H9 (cell line): ENCODE measurements at regions not wholly inside any gene's neighbourhood (a gene's known extent, or its start where the extent isn't known, plus 50 kb on each side); places are given as distances from the start of the nearest gene placed in this dataset.

Source experiments
- DNase-seq: peaks from one replicate; pipeline ENCODE4 v3.0.0-alpha.2; 2017
- H2AFZ ChIP-seq: one replicate; pipeline ENCODE4 v1.6.1; 2013; ENCODE audit warnings: mild to moderate bottlenecking, low read length, control low read depth, moderate library complexity
- H2AK5ac ChIP-seq: 2 replicates; pipeline ENCODE4 v1.6.1; 2013; ENCODE audit warnings: low read length, control low read depth, mixed read lengths; ENCODE audit not compliant: insufficient read length
- H2BK120ac ChIP-seq: one replicate; pipeline ENCODE4 v1.6.1; 2013; ENCODE audit warnings: low read depth, mild to moderate bottlenecking, low read length, control low read depth, inconsistent platforms; ENCODE audit not compliant: poor library complexity, severe bottlenecking
- H2BK12ac ChIP-seq: 2 replicates; pipeline ENCODE4 v1.6.1; 2013; ENCODE audit warnings: low read length, control low read depth, mixed read lengths, low read depth; ENCODE audit not compliant: insufficient read length
- H2BK15ac ChIP-seq: 2 replicates; pipeline ENCODE4 v1.6.1; 2013; ENCODE audit warnings: low read depth, low read length, control low read depth
- H2BK20ac ChIP-seq: one replicate; pipeline ENCODE4 v1.6.1; 2013; ENCODE audit warnings: low read depth, mild to moderate bottlenecking, low read length, control low read depth, inconsistent platforms; ENCODE audit not compliant: poor library complexity, severe bottlenecking
- H2BK5ac ChIP-seq: 2 replicates; pipeline ENCODE4 v1.6.1; 2013; ENCODE audit warnings: low read length, control low read depth, mixed read lengths; ENCODE audit not compliant: insufficient read length
- H3K14ac ChIP-seq: 2 replicates; pipeline ENCODE4 v1.6.1; 2013; ENCODE audit warnings: low read length, control low read depth; ENCODE audit not compliant: insufficient read depth
- H3K18ac ChIP-seq: 2 replicates; pipeline ENCODE4 v1.6.1; 2013; ENCODE audit warnings: low read depth, mild to moderate bottlenecking, mixed read lengths, low read length, control low read depth; ENCODE audit not compliant: insufficient read length
- H3K23ac ChIP-seq: 2 replicates; pipeline ENCODE4 v1.6.1; 2013; ENCODE audit warnings: low read length, control low read depth, mixed read lengths, low read depth; ENCODE audit not compliant: insufficient read length
- H3K23me2 ChIP-seq: 2 replicates; pipeline ENCODE4 v1.6.1; 2013; ENCODE audit warnings: low read depth, mild to moderate bottlenecking, mixed read lengths, low read length, control low read depth; ENCODE audit not compliant: insufficient read length, poor library complexity, severe bottlenecking
- H3K27ac ChIP-seq: 2 replicates; pipeline ENCODE4 v1.5.1; 2013; ENCODE audit warnings: low read length, control low read depth, mixed read lengths, low read depth; ENCODE audit not compliant: insufficient read length
- H3K27me3 ChIP-seq: 2 replicates; pipeline ENCODE4 v1.6.1; 2013; ENCODE audit warnings: low read length, control low read depth, inconsistent platforms; ENCODE audit not compliant: insufficient read depth
- H3K4ac ChIP-seq: 2 replicates; pipeline ENCODE4 v1.6.1; 2013; ENCODE audit warnings: low read depth, mild to moderate bottlenecking, control low read depth, inconsistent platforms, low read length, moderate library complexity
- H3K4me1 ChIP-seq: 2 replicates; pipeline ENCODE4 v1.6.1; 2013; ENCODE audit warnings: low read length, control low read depth, inconsistent platforms; ENCODE audit not compliant: insufficient read depth
- H3K4me2 ChIP-seq: 2 replicates; pipeline ENCODE4 v1.6.1; 2013; ENCODE audit warnings: low read length, control low read depth, mixed read lengths; ENCODE audit not compliant: insufficient read length, insufficient read depth
- H3K56ac ChIP-seq: 2 replicates; pipeline ENCODE4 v1.6.1; 2013; ENCODE audit warnings: low read depth, mild to moderate bottlenecking, mixed read lengths, low read length, control low read depth; ENCODE audit not compliant: insufficient read length
- H3K79me1 ChIP-seq: 2 replicates; pipeline ENCODE4 v1.6.1; 2013; ENCODE audit warnings: low read depth, mild to moderate bottlenecking, moderate library complexity, low read length, control low read depth, inconsistent platforms; ENCODE audit not compliant: insufficient read depth, poor library complexity, severe bottlenecking
- H3K79me2 ChIP-seq: 2 replicates; pipeline ENCODE4 v1.6.1; 2013; ENCODE audit warnings: low read length, control low read depth, inconsistent platforms; ENCODE audit not compliant: insufficient read depth
- H3K9ac ChIP-seq: 2 replicates; pipeline ENCODE4 v1.6.1; 2013; ENCODE audit warnings: low read length, control low read depth, mixed read lengths; ENCODE audit not compliant: insufficient read length; ENCODE audit errors: extremely low read depth
- H3K9me3 ChIP-seq: one replicate; pipeline ENCODE4 v1.6.1; 2013; ENCODE audit warnings: low read depth, low read length, inconsistent platforms; ENCODE audit not compliant: control insufficient read depth
- H3T11ph ChIP-seq: one replicate; pipeline ENCODE4 v1.6.1; 2013; ENCODE audit warnings: mild to moderate bottlenecking, low read length, control low read depth, inconsistent platforms
- H4K20me1 ChIP-seq: one replicate; pipeline ENCODE4 v1.6.1; 2013; ENCODE audit not compliant: control insufficient read depth, insufficient read length, insufficient read depth
- H4K5ac ChIP-seq: 2 replicates; pipeline ENCODE4 v1.6.1; 2013; ENCODE audit warnings: low read depth, mild to moderate bottlenecking, mixed read lengths, low read length, control low read depth; ENCODE audit not compliant: insufficient read length
- H4K8ac ChIP-seq: replicated peaks from 2 replicates; pipeline ENCODE4 v1.6.1; 2013; ENCODE audit warnings: low read length, control low read depth, mixed read lengths, low read depth; ENCODE audit not compliant: insufficient read length
- H4K91ac ChIP-seq: 2 replicates; pipeline ENCODE4 v1.6.1; 2013; ENCODE audit warnings: low read depth, mild to moderate bottlenecking, moderate library complexity, mixed read lengths, low read length, control low read depth; ENCODE audit not compliant: insufficient read length
- H3K27ac Mint-ChIP-seq, 3 experiments: 2 replicates in 2 of 3; 3 replicates in 1 of 3; pipeline ENCODE4 v1.8.0; 2020 to 2021; ENCODE audit warnings: mixed read lengths in 3 of 3, mild to moderate bottlenecking in 1 of 3, moderate library complexity in 1 of 3
- H3K27me3 Mint-ChIP-seq: 2 replicates; pipeline ENCODE4 v1.8.0; 2021; ENCODE audit warnings: low read depth, mild to moderate bottlenecking, moderate library complexity, mixed read lengths
- H3K36me3 Mint-ChIP-seq, 3 experiments: 2 replicates in 2 of 3; 3 replicates in 1 of 3; pipeline ENCODE4 v1.8.0; 2020 to 2021; ENCODE audit warnings: low read depth in 3 of 3, mixed read lengths in 3 of 3; ENCODE audit not compliant: insufficient read depth in 1 of 3
- H3K4me1 Mint-ChIP-seq, 2 experiments: 2 replicates each; pipeline ENCODE4 v1.8.0; 2020; ENCODE audit warnings: mixed read lengths in 2 of 2
- H3K4me3 Mint-ChIP-seq, 2 experiments: 2 replicates in 1 of 2; 3 replicates in 1 of 2; pipeline ENCODE4 v1.8.0; 2020 to 2021; ENCODE audit warnings: mild to moderate bottlenecking in 2 of 2, mixed read lengths in 2 of 2, moderate library complexity in 1 of 2
- H3K9me3 Mint-ChIP-seq, 2 experiments: 2 replicates in 1 of 2; 3 replicates in 1 of 2; pipeline ENCODE4 v1.8.0; 2020; ENCODE audit warnings: mild to moderate bottlenecking in 2 of 2, mixed read lengths in 2 of 2, moderate library complexity in 1 of 2
- WGBS: extraction: QIAGEN DNeasy Blood & Tissue Kit; methylation state at CpG from one replicate; pipeline ENCODE4 v1.1.7; 2013; ENCODE audit warnings: missing lambda C conversion rate, low lambda C conversion rate, mixed read lengths; ENCODE audit not compliant: insufficient read length; ENCODE audit errors: extremely low coverage; 5-methylcytosine and 5-hydroxymethylcytosine counted together
- TF ChIP-seq, protein P1 (sequence below): fragments of 200-600 bp; sonication (generic); conservative IDR thresholded peaks from 3 replicates; pipeline ENCODE4 v1.8.0; 2021; ENCODE audit warnings: antibody characterized with exemption, mild to moderate bottlenecking

DNA sequence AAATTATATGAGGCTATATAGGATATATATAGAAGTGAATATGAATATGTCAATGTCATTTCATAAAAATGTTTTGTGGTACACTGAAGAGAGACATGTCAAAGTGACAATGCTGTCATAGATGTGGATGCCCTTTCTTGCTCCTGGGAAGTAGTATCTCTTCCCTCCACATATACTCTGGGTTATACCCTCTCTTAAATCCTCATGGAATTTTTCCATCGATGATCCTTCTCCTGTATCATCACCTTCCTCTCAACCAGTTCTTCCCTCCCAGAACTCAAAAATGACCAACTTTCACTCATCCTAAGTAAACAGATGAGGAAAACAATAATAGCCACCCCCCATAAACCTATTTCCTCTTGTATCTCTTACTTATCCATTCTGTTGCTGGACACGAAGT is 351.5 kb downstream of the USP25 start:
- no peak overlapping the region for H3K4me2 ChIP-seq
- no peak overlapping the region for H3K14ac ChIP-seq
- no peaks in the 10 kb centered on the region for H3K27me3 ChIP-seq
- H4K91ac ChIP-seq = no peak overlapping the region
- Mint-ChIP-seq H3K4me3 (no peak overlapping the region), H3K27me3 (no peaks in the 10 kb centered on the region), H3K27ac (no peak overlapping the region), H3K4me1 (no peaks in the 10 kb centered on the region), H3K9me3 (no peaks in the 10 kb centered on the region), H3K36me3 (no peaks in the 10 kb centered on the region)
- no peak overlapping the region for H4K5ac ChIP-seq
- H4K20me1 ChIP-seq = no peaks in the 10 kb centered on the region
- H3K23ac ChIP-seq = no peak overlapping the region
- H3K18ac ChIP-seq = no peak overlapping the region
- H4K8ac ChIP-seq = no peak overlapping the region
- H2BK12ac ChIP-seq = no peak overlapping the region
- H3K9ac ChIP-seq = no peak overlapping the region
- no peaks in the 10 kb centered on the region for H3K4me1 ChIP-seq
- H2BK20ac ChIP-seq = no peak overlapping the region
- H2AK5ac ChIP-seq = no peak overlapping the region
- H3K79me1 ChIP-seq = no peaks in the 10 kb centered on the region
- H3K79me2 ChIP-seq = no peaks in the 10 kb centered on the region
- no peak overlapping the region for H2AFZ ChIP-seq
- no peak overlapping the region for H3K56ac ChIP-seq
- no peak overlapping the region for H2BK120ac ChIP-seq
- TF ChIP-seq, protein P1, sequence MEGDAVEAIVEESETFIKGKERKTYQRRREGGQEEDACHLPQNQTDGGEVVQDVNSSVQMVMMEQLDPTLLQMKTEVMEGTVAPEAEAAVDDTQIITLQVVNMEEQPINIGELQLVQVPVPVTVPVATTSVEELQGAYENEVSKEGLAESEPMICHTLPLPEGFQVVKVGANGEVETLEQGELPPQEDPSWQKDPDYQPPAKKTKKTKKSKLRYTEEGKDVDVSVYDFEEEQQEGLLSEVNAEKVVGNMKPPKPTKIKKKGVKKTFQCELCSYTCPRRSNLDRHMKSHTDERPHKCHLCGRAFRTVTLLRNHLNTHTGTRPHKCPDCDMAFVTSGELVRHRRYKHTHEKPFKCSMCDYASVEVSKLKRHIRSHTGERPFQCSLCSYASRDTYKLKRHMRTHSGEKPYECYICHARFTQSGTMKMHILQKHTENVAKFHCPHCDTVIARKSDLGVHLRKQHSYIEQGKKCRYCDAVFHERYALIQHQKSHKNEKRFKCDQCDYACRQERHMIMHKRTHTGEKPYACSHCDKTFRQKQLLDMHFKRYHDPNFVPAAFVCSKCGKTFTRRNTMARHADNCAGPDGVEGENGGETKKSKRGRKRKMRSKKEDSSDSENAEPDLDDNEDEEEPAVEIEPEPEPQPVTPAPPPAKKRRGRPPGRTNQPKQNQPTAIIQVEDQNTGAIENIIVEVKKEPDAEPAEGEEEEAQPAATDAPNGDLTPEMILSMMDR = no peak
- no peaks in the 10 kb centered on the region for H3K9me3 ChIP-seq
- no peak overlapping the region for H3K27ac ChIP-seq
- H3K23me2 ChIP-seq = no peaks in the 10 kb centered on the region
- no CpG with 5 or more reads among the region's 2 CpGs for WGBS
- DNase-seq = no peak
- H3K4ac ChIP-seq = no peak overlapping the region
- no peak overlapping the region for H2BK5ac ChIP-seq
- no peak overlapping the region for H3T11ph ChIP-seq
- no peak overlapping the region for H2BK15ac ChIP-seq
